WTC11 (cell line): ENCODE measurements at regions not wholly inside any gene's neighbourhood (a gene's known extent, or its start where the extent isn't known, plus 50 kb on each side); places are given as distances from the start of the nearest gene placed in this dataset.

ENCODE experiments used
- ATF3 ChIP-seq: sonication (generic); formaldehyde crosslinking; conservative IDR thresholded peaks from 2 replicates; pipeline ENCODE4 v1.8.1; 2022; ENCODE audit warnings: mild to moderate bottlenecking, missing genetic modification reagents
- CTCF ChIP-seq: fragments of 200-600 bp; IDR thresholded peaks from 2 replicates; pipeline ENCODE4 v1.8.0; 2022; ENCODE audit warnings: antibody characterized with exemption
- ESRRA ChIP-seq: sonication (generic); formaldehyde crosslinking; IDR thresholded peaks from 2 replicates; pipeline ENCODE4 v1.8.1; 2022; ENCODE audit warnings: mild to moderate bottlenecking, missing genetic modification reagents, borderline replicate concordance
- IRF1 ChIP-seq: sonication (generic); formaldehyde crosslinking; IDR thresholded peaks from 2 replicates; pipeline ENCODE4 v1.8.0; 2023; ENCODE audit warnings: missing genetic modification reagents
- KAT7 ChIP-seq: sonication (generic); formaldehyde crosslinking; IDR thresholded peaks from 2 replicates; pipeline ENCODE4 v1.8.1; 2023; ENCODE audit warnings: missing genetic modification reagents, mild to moderate bottlenecking, borderline replicate concordance
- MLX ChIP-seq: sonication (generic); formaldehyde crosslinking; IDR thresholded peaks from 2 replicates; pipeline ENCODE4 v1.8.1; 2023; ENCODE audit warnings: mild to moderate bottlenecking, missing genetic modification reagents, moderate library complexity
- NFE2L1 ChIP-seq: sonication (generic); formaldehyde crosslinking; IDR thresholded peaks from 2 replicates; pipeline ENCODE4 v1.8.1; 2023; ENCODE audit warnings: missing genetic modification reagents
- RELA ChIP-seq: sonication (generic); formaldehyde crosslinking; IDR thresholded peaks from 2 replicates; pipeline ENCODE4 v1.8.1; 2022; ENCODE audit warnings: missing genetic modification reagents, mild to moderate bottlenecking, borderline replicate concordance
- SP1 ChIP-seq: sonication (generic); formaldehyde crosslinking; conservative IDR thresholded peaks from 2 replicates; pipeline ENCODE4 v1.8.1; 2022; ENCODE audit warnings: missing genetic modification reagents
- TCF7 ChIP-seq: sonication (generic); formaldehyde crosslinking; IDR thresholded peaks from 2 replicates; pipeline ENCODE4 v1.8.0; 2022; ENCODE audit warnings: mild to moderate bottlenecking, low read depth, missing genetic modification reagents, moderate library complexity

- TF ChIP-seq NFE2L1 (CRISPR knock-in tag) (no peak), ATF3 (CRISPR knock-in tag) (no peak), ESRRA (CRISPR knock-in tag) (no peak), MLX (no peak), RELA (CRISPR knock-in tag) (no peak), IRF1 (CRISPR knock-in tag) (no peak), SP1 (CRISPR knock-in tag) (no peak), KAT7 (CRISPR knock-in tag) (no peak), CTCF (no peak), TCF7 (CRISPR knock-in tag) (no peak)
Measured at GRCh38 chr1:72648465-72648864, 366.1 kb upstream of the NEGR1 start.
